ENCODE measurements at regions not wholly inside any gene's neighbourhood (a gene's known extent, or its start where the extent isn't known, plus 50 kb on each side); places are given as distances from the start of the nearest gene placed in this dataset.

DNA sequence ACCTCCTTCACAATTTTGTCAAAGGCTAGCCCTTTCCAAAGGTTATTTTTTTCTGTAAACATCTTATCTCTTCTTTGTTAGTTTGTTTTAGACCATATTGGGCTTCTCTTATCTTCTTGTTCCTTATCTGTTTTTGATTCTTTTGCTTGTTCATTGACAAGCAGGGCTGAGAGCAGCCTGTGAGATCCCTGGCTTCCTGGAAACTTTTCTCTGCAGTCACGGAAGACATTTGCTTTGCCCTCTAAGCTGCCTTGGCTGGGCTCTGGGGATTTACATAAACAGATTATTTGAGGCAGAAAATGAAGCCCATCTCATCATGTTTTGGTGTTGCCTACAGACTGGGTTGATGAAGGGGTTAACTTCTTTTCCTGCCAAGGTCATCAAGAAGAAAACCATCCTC, 157.4 kb upstream of the AMOT start:
- ChIA-PET POLR2A (no interaction called here), CTCF (ENCODE audit: low intra/inter-chr PET ratio) (no interaction called here)
- Histone ChIP-seq H3K36me3 (ENCODE audit: control insufficient read depth, insufficient read depth, low read length) (no peaks in the 10 kb centered on the region), H3K4me3 (no peak overlapping the region), H2AFZ (ENCODE audit: low read depth, low read length) (no peak overlapping the region), H3K4me2 (ENCODE audit: insufficient read depth, low read length) (no peak overlapping the region), H3K4me1 (replicated peaks in 1 of 2; ENCODE audit: control insufficient read depth in 2 of 2, insufficient read depth in 2 of 2, low read length in 2 of 2) (no peaks in the 10 kb centered on the region), H3K79me2 (ENCODE audit: control insufficient read depth, insufficient read depth, low read length) (no peaks in the 10 kb centered on the region), H3K27me3 (ENCODE audit: control insufficient read depth in 2 of 2, insufficient read depth in 2 of 2, low read length in 2 of 2) (no peaks in the 10 kb centered on the region), H3K9me1 (ENCODE audit: control insufficient read depth, insufficient read depth, low read length) (no peaks in the 10 kb centered on the region), H4K20me1 (replicated peaks; ENCODE audit: control insufficient read depth, insufficient read depth, low read length) (no peaks in the 10 kb centered on the region), H3K9me3 (replicated peaks; ENCODE audit: control insufficient read depth, insufficient read depth, low read depth, low read length) (no peaks in the 10 kb centered on the region), H3K27ac (ENCODE audit: extremely low read depth, low read depth, low read length) (no peak overlapping the region), H3K9ac (ENCODE audit: insufficient read depth in 1 of 2, low read depth in 2 of 2, low read length in 2 of 2) (no peak overlapping the region)
- 0% methylated on average over 1 of the region's 1 CpG for WGBS (ENCODE audit: insufficient coverage, low coverage, missing lambda C conversion rate)
- no peak for DNase-seq (ENCODE audit: extremely low read depth in 1 of 4, low spot score in 3 of 4)
- no peak for TF ChIP-seq PHB2 (IDR thresholded peaks at IDR 0.05; ENCODE audit: low read depth)
- no peak for TF ChIP-seq HIVEP1 (CRISPR knock-in tag; IDR thresholded peaks at IDR 0.05)
- no peak for TF ChIP-seq ZNF133 (CRISPR knock-in tag; IDR thresholded peaks at IDR 0.05)
- TF ChIP-seq, protein P1, sequence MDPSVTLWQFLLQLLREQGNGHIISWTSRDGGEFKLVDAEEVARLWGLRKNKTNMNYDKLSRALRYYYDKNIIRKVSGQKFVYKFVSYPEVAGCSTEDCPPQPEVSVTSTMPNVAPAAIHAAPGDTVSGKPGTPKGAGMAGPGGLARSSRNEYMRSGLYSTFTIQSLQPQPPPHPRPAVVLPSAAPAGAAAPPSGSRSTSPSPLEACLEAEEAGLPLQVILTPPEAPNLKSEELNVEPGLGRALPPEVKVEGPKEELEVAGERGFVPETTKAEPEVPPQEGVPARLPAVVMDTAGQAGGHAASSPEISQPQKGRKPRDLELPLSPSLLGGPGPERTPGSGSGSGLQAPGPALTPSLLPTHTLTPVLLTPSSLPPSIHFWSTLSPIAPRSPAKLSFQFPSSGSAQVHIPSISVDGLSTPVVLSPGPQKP (CRISPR knock-in tag; IDR thresholded peaks at IDR 0.05), result no peak
- no peak for TF ChIP-seq ZNF184 (CRISPR knock-in tag; IDR thresholded peaks at IDR 0.05)
- no peak for TF ChIP-seq GATAD2B (IDR thresholded peaks at IDR 0.05; ENCODE audit: borderline replicate concordance)
- TF ChIP-seq NCOA1 (IDR thresholded peaks at IDR 0.05; ENCODE audit: low read depth), result no peak
- TF ChIP-seq ZNF583 (CRISPR knock-in tag; IDR thresholded peaks at IDR 0.05), result no peak
- TF ChIP-seq EZH2 (IDR thresholded peaks at IDR 0.05; ENCODE audit: borderline replicate concordance, low read depth, low read length), result no peak
- no peak for TF ChIP-seq ARID1B (IDR thresholded peaks at IDR 0.05)
- TF ChIP-seq ZNF717 (CRISPR knock-in tag; IDR thresholded peaks at IDR 0.05), result no peak
- TF ChIP-seq CBX3 (IDR thresholded peaks at IDR 0.05; ENCODE audit: borderline replicate concordance in 1 of 2, low read length in 2 of 2), result no peak
- TF ChIP-seq, protein P2, sequence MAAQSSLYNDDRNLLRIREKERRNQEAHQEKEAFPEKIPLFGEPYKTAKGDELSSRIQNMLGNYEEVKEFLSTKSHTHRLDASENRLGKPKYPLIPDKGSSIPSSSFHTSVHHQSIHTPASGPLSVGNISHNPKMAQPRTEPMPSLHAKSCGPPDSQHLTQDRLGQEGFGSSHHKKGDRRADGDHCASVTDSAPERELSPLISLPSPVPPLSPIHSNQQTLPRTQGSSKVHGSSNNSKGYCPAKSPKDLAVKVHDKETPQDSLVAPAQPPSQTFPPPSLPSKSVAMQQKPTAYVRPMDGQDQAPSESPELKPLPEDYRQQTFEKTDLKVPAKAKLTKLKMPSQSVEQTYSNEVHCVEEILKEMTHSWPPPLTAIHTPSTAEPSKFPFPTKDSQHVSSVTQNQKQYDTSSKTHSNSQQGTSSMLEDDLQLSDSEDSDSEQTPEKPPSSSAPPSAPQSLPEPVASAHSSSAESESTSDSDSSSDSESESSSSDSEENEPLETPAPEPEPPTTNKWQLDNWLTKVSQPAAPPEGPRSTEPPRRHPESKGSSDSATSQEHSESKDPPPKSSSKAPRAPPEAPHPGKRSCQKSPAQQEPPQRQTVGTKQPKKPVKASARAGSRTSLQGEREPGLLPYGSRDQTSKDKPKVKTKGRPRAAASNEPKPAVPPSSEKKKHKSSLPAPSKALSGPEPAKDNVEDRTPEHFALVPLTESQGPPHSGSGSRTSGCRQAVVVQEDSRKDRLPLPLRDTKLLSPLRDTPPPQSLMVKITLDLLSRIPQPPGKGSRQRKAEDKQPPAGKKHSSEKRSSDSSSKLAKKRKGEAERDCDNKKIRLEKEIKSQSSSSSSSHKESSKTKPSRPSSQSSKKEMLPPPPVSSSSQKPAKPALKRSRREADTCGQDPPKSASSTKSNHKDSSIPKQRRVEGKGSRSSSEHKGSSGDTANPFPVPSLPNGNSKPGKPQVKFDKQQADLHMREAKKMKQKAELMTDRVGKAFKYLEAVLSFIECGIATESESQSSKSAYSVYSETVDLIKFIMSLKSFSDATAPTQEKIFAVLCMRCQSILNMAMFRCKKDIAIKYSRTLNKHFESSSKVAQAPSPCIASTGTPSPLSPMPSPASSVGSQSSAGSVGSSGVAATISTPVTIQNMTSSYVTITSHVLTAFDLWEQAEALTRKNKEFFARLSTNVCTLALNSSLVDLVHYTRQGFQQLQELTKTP (IDR thresholded peaks at IDR 0.05; ENCODE audit: low read depth in 1 of 2, partially characterized antibody in 2 of 2), result no peak
- TF ChIP-seq MTA2 (IDR thresholded peaks at IDR 0.05; ENCODE audit: low read depth), result no peak
- no peak for TF ChIP-seq COPS2 (conservative IDR thresholded peaks at IDR 0.05)
- no peak for TF ChIP-seq BMI1 (IDR thresholded peaks at IDR 0.05; ENCODE audit: low read length)
- TF ChIP-seq, protein P3, sequence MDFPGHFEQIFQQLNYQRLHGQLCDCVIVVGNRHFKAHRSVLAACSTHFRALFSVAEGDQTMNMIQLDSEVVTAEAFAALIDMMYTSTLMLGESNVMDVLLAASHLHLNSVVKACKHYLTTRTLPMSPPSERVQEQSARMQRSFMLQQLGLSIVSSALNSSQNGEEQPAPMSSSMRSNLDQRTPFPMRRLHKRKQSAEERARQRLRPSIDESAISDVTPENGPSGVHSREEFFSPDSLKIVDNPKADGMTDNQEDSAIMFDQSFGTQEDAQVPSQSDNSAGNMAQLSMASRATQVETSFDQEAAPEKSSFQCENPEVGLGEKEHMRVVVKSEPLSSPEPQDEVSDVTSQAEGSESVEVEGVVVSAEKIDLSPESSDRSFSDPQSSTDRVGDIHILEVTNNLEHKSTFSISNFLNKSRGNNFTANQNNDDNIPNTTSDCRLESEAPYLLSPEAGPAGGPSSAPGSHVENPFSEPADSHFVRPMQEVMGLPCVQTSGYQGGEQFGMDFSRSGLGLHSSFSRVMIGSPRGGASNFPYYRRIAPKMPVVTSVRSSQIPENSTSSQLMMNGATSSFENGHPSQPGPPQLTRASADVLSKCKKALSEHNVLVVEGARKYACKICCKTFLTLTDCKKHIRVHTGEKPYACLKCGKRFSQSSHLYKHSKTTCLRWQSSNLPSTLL (IDR thresholded peaks at IDR 0.05), result no peak
- in situ Hi-C loops (cut with MboI), result no loop called here
- no TSS peak for BruUV-seq (replicated peaks)
- no peak for ATAC-seq
- no peak for FAIRE-seq
- intact Hi-C loops (cut with micrococcal nuclease), result no loop called here

Measured in K562 (cell line).